GM23338 (cell line): ENCODE measurements at regions not wholly inside any gene's neighbourhood (a gene's known extent, or its start where the extent isn't known, plus 50 kb on each side); places are given as distances from the start of the nearest gene placed in this dataset.

ENCODE experiments used
- CREB1 ChIP-seq: fragments of 250-450 bp; sonication (Bioruptor Pico); IDR thresholded peaks from 2 replicates; pipeline ENCODE4 v1.5.0; 2020; ENCODE audit warnings: low read depth, mild to moderate bottlenecking, moderate library complexity
- CTCF ChIP-seq, 2 experiments: fragments of 200-600 bp in 1 of 2; sonication (generic) in 1 of 2; conservative IDR thresholded peaks; 2 replicates each; pipeline versions ENCODE4 v1.5.1 to v1.6.1; 2016 to 2017; ENCODE audit warnings: antibody characterized with exemption in 2 of 2, low read depth in 2 of 2, mild to moderate bottlenecking in 2 of 2, moderate library complexity in 1 of 2
- ETS1 ChIP-seq: IDR thresholded peaks from 2 replicates; pipeline ENCODE4 v1.6.1; 2016; ENCODE audit warnings: antibody characterized with exemption
- EZH2 ChIP-seq: fragments of 200-600 bp; sonication (generic); IDR thresholded peaks from one replicate; pipeline ENCODE4 v1.8.0; 2017; ENCODE audit warnings: antibody characterized with exemption, mild to moderate bottlenecking, low read depth; ENCODE audit not compliant: unreplicated experiment
- POLR2AphosphoS5 ChIP-seq: IDR thresholded peaks from 2 replicates; pipeline ENCODE4 v1.6.1; 2016; ENCODE audit warnings: antibody characterized with exemption, low read depth
- REST ChIP-seq: IDR thresholded peaks from one replicate; pipeline ENCODE4 v1.6.1; 2018; ENCODE audit warnings: antibody characterized with exemption; ENCODE audit not compliant: unreplicated experiment
- ZNF114 ChIP-seq: fragments of 250-450 bp; sonication (Bioruptor Pico); IDR thresholded peaks from 2 replicates; pipeline ENCODE4 v1.5.0; 2020; ENCODE audit warnings: mild to moderate bottlenecking, moderate library complexity

- TF ChIP-seq REST (no peak), CTCF (conservative IDR thresholded peaks at IDR 0.05; ENCODE audit: low read depth in 2 of 2) (no peak), ZNF114 (no peak), EZH2 (no peak), POLR2AphosphoS5 (no peak), CREB1 (CRISPR knock-in tag) (no peak), ETS1 (no peak)
Measured at GRCh38 chr6:81996414-81996813, 243.9 kb upstream of the TENT5A start.
